ENCODE measurements at regions not wholly inside any gene's neighbourhood (a gene's known extent, or its start where the extent isn't known, plus 50 kb on each side); places are given as distances from the start of the nearest gene placed in this dataset.

DNA sequence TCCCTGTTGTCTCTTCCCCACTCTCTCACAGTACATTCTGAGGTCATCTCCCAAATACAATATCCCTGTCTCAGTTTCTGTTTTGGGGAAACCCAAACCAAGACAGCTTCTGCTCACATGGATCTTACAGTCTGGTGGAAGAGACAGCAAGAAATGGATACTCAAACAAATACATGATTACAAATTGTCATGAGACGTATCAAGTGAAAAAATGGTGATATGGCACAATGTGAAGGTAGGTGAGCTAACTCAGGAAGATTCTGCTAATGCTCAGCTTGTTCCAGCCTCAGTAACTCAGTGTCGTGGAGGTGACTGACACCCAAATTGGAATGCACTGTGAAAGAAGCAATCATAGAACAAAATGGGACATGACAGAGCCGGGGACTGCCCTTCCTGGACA lies 68.3 kb downstream of the CHST1 start:
- ATAC-seq (ENCODE audit: low FRiP score) (no peak), DNase-seq (no peak)
- no peaks in the 10 kb centered on the region for H3K4me1 ChIP-seq (ENCODE audit: control insufficient read depth in 1 of 2, insufficient read depth in 2 of 2, low read length in 2 of 2)
- H3K27ac ChIP-seq (ENCODE audit: low read depth in 1 of 2, low read length in 2 of 2): no peak overlapping the region
- H3K4me3 ChIP-seq (ENCODE audit: low read length in 2 of 2): no peak overlapping the region
- 89 to 91% methylated on average over 3 of the region's 3 CpGs for WGBS, 2 donors
- H3K9me3 ChIP-seq (ENCODE audit: control insufficient read depth, low read length): no peaks in the 10 kb centered on the region
- H3K36me3 ChIP-seq (ENCODE audit: control insufficient read depth in 1 of 2, insufficient read depth in 2 of 2, low read length in 1 of 2): no peaks in the 10 kb centered on the region
- no peaks in the 10 kb centered on the region for H3K27me3 ChIP-seq (ENCODE audit: control insufficient read depth in 1 of 2, insufficient read depth in 2 of 2, low read length in 1 of 2)
- intact Hi-C loops (cut with DNase I): no loop called here

DNA sequence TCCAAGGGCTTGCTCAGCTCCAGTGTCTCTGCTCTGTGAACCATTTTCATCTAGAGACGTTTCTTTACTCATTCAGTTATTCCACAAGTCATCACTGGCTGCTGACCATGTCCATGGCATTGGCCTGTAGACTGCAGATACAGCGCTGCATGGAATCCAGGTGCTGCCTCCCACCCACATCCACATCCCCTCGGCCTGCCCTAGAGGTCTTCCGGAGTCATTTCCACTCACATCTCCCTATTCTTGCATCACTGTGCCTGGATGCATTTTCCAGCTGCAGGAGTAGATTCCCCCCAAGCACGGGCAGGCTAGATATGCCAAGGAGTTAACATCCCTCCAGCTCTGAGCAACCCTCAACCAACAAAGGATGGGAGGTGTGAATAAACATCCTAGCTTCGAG lies 68.9 kb downstream of the CHST1 start:
- ATAC-seq (ENCODE audit: low FRiP score) (no peak), DNase-seq (no peak)
- Histone ChIP-seq H3K4me1 (ENCODE audit: control insufficient read depth in 1 of 2, insufficient read depth in 2 of 2, low read length in 2 of 2) (peaks cover 0 to 1% of the 10 kb centered on the region in 2 donors), H3K4me3 (ENCODE audit: low read length in 2 of 2) (no peak overlapping the region), H3K27ac (ENCODE audit: low read depth in 1 of 2, low read length in 2 of 2) (no peak overlapping the region), H3K36me3 (ENCODE audit: control insufficient read depth in 1 of 2, insufficient read depth in 2 of 2, low read length in 1 of 2) (no peaks in the 10 kb centered on the region), H3K27me3 (ENCODE audit: control insufficient read depth in 1 of 2, insufficient read depth in 2 of 2, low read length in 1 of 2) (no peaks in the 10 kb centered on the region), H3K9me3 (ENCODE audit: control insufficient read depth, low read length) (no peaks in the 10 kb centered on the region)
- intact Hi-C loops (cut with DNase I): no loop called here
- WGBS, 2 donors: 78 to 80% methylated on average over 6 of the region's 6 CpGs

DNA sequence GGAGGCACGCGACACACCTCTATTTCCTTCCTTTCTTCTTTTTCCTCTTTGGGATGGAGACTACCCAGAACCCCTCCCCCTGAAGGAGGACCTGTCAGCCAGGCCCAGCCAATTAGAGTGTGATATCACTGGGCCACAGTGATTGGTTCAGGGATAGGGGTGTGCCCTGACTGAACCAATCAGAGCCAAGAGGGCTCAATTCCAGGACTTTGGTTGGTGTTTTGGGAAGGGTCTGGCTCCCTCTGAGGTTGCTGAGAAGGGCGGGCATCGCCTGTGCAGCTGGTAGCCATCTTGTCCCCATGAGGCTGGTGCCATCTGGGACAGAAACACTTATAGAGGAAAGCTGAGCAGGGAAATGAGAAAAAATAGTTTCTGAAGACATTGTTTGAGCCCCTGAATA lies 71.4 kb downstream of the CHST1 start:
- H3K27ac ChIP-seq (ENCODE audit: low read depth in 1 of 2, low read length in 2 of 2): no peak overlapping the region
- no peaks in the 10 kb centered on the region for H3K27me3 ChIP-seq (ENCODE audit: control insufficient read depth in 1 of 2, insufficient read depth in 2 of 2, low read length in 1 of 2)
- 97 to 100% methylated on average over 4 of the region's 4 CpGs for WGBS, 2 donors
- H3K36me3 ChIP-seq (ENCODE audit: control insufficient read depth in 1 of 2, insufficient read depth in 2 of 2, low read length in 1 of 2): no peaks in the 10 kb centered on the region
- intact Hi-C loops (cut with DNase I): loop anchor here in 1 of 2 donors (5.0 kb wide), 1 partner anchor 163 kb away; no protein-coding TSS in a partner anchor
- ATAC-seq (ENCODE audit: low FRiP score) (no peak), DNase-seq (no peak)
- H3K4me1 ChIP-seq (ENCODE audit: control insufficient read depth in 1 of 2, insufficient read depth in 2 of 2, low read length in 2 of 2): peaks cover 0 to 4% of the 10 kb centered on the region in 2 donors
- H3K4me3 ChIP-seq (ENCODE audit: low read length in 2 of 2): no peak overlapping the region
- H3K9me3 ChIP-seq (ENCODE audit: control insufficient read depth, low read length): no peaks in the 10 kb centered on the region

DNA sequence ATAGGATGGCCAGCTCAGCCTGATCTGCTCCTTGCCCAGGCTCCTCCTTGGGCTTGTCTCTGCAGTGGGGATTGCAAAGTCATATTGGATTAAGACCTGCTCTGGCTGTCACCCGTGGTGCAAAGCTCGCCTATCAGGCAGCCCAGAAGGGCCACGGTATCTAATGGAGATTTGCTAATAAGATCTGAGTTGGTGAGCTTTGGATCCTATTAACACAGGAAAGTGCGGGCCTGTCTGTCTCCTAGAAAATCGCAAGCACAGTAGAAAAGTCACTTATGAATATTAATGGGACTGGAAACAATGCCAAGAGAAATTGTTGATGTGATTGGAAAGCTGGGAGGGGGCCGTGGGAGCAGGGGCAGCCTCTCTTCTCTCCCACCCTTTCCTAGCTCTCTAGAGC lies 72.8 kb downstream of the CHST1 start:
- 88 to 93% methylated on average over 6 of the region's 6 CpGs for WGBS, 2 donors

DNA sequence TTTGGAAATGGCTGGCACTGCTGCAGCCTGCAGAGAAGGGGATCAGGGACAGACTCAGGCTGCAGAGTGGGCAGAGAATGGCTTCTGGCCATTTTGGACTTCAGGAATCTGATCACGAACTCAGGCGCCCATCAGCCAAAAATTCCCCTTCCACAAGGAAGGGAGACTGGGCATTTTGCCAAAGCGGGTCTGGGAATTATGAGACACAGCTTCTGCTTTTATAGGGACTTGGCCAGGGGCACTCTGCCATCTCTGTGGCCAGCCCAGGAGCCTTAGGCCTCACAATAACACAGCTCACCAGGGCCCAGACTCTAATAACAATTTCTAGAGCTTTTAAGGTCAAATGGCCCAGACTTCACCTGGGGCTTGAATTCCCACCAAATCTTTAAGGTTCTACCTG lies 74.7 kb downstream of the CHST1 start:
- DNase-seq (peak; percentile 86 to 93), ATAC-seq (ENCODE audit: low FRiP score) (peak; percentile 69)
- H3K4me1 ChIP-seq (ENCODE audit: control insufficient read depth in 1 of 2, insufficient read depth in 2 of 2, low read length in 2 of 2): peaks cover 0 to 4% of the 10 kb centered on the region in 2 donors
- H3K4me3 ChIP-seq (ENCODE audit: low read length in 2 of 2): no peak overlapping the region
- no peaks in the 10 kb centered on the region for H3K36me3 ChIP-seq (ENCODE audit: control insufficient read depth in 1 of 2, insufficient read depth in 2 of 2, low read length in 1 of 2)
- WGBS, 2 donors: 0 to 2% methylated on average over 3 of the region's 3 CpGs
- H3K27ac ChIP-seq (ENCODE audit: low read depth in 1 of 2, low read length in 2 of 2): no peak overlapping the region
- no peaks in the 10 kb centered on the region for H3K9me3 ChIP-seq (ENCODE audit: control insufficient read depth, low read length)
- intact Hi-C loops (cut with DNase I): loop anchor here in 1 of 2 donors (1.0 to 5.0 kb wide), 2 partner anchors 167 to 234 kb away; no protein-coding TSS in a partner anchor
- H3K27me3 ChIP-seq (ENCODE audit: control insufficient read depth in 1 of 2, insufficient read depth in 2 of 2, low read length in 1 of 2): no peaks in the 10 kb centered on the region

More for the DNA sequence above, 72.8 kb downstream of the CHST1 start:
- no peaks in the 10 kb centered on the region for H3K36me3 ChIP-seq (ENCODE audit: control insufficient read depth in 1 of 2, insufficient read depth in 2 of 2, low read length in 1 of 2)
- H3K27me3 ChIP-seq (ENCODE audit: control insufficient read depth in 1 of 2, insufficient read depth in 2 of 2, low read length in 1 of 2): no peaks in the 10 kb centered on the region
- peaks cover 0 to 4% of the 10 kb centered on the region in 2 donors for H3K4me1 ChIP-seq (ENCODE audit: control insufficient read depth in 1 of 2, insufficient read depth in 2 of 2, low read length in 2 of 2)
- no peak overlapping the region for H3K4me3 ChIP-seq (ENCODE audit: low read length in 2 of 2)
- no peak for DNase-seq
- intact Hi-C loops (cut with DNase I): loop anchor here in 1 of 2 donors (5.0 kb wide), 1 partner anchor 165 kb away; no protein-coding TSS in a partner anchor
- no peak overlapping the region for H3K27ac ChIP-seq (ENCODE audit: low read depth in 1 of 2, low read length in 2 of 2)
- H3K9me3 ChIP-seq (ENCODE audit: control insufficient read depth, low read length): no peaks in the 10 kb centered on the region
- ATAC-seq (ENCODE audit: low FRiP score): no peak

DNA sequence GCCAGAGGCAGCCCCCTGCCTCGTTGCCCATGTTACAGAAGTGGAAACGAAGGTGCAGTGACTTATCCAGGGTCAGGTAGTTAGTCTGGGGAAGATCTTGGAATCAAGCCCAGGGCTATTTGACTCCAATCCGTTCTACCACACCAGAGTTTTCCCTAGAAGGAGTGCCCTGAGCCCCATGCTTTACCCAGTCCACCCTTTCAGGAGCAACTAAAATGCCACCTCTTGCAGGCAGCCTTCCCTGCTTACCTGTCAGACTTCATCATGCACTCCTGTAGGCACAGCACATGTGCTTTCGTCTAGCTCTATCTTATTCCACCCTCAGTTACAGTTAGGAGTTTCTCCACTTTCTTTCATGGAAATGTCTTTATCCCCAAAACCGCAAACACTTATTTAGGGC lies 80.2 kb downstream of the CHST1 start:
- H3K27me3 ChIP-seq (ENCODE audit: control insufficient read depth in 1 of 2, insufficient read depth in 2 of 2, low read length in 1 of 2): peaks cover 0 to 2% of the 10 kb centered on the region in 2 donors
- WGBS, 2 donors: 57 to 63% methylated on average over 5 of the region's 5 CpGs
- ATAC-seq (ENCODE audit: low FRiP score): no peak
- no peaks in the 10 kb centered on the region for H3K36me3 ChIP-seq (ENCODE audit: control insufficient read depth in 1 of 2, insufficient read depth in 2 of 2, low read length in 1 of 2)
- peaks cover 4% of the 10 kb centered on the region for H3K9me3 ChIP-seq (ENCODE audit: control insufficient read depth, low read length)
- intact Hi-C loops (cut with DNase I): loop anchor here in 1 of 2 donors (10.0 kb wide), 1 partner anchor 70 kb away; no protein-coding TSS in a partner anchor
- H3K27ac ChIP-seq (ENCODE audit: low read depth in 1 of 2, low read length in 2 of 2): no peak overlapping the region
- no peak for DNase-seq
- no peak overlapping the region for H3K4me3 ChIP-seq (ENCODE audit: low read length in 2 of 2)
- no peaks in the 10 kb centered on the region for H3K4me1 ChIP-seq (ENCODE audit: control insufficient read depth in 1 of 2, insufficient read depth in 2 of 2, low read length in 2 of 2)

DNA sequence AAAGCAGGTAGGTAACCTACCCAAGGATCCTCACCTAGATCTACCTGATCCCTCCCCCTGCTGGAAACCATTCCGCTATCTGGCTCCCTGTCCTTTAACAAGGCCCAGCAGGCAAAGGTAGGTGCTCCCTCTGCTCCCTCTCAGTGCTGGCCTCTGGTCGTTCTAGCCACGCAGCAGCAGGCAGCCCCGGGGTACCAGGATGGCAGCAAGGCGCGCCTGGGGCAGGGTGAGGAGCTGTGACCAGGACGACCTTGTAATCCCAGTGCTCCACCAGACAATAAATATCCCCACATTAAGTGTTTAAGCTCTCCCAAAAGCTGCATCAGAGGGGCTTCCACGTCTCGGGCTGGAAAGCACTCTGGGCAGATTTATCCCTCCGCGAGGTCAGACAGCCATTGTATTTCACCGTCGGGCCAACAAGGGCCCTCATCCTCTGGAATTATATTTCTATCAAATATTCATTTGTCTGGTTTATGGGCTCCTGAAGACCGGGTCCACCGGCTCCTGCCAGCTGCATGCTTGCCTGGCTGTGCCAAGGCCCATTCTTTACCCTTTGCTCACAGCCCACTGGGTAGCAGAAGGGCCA lies 81.3 kb downstream of the CHST1 start:
- ATAC-seq (ENCODE audit: low FRiP score) (no peak), DNase-seq (no peak)
- no peak overlapping the region for H3K27ac ChIP-seq (ENCODE audit: low read depth in 1 of 2, low read length in 2 of 2)
- peaks cover 0 to 2% of the 10 kb centered on the region in 2 donors for H3K27me3 ChIP-seq (ENCODE audit: control insufficient read depth in 1 of 2, insufficient read depth in 2 of 2, low read length in 1 of 2)
- 81 to 84% methylated on average over 15 of the region's 15 CpGs for WGBS, 2 donors
- no peaks in the 10 kb centered on the region for H3K4me1 ChIP-seq (ENCODE audit: control insufficient read depth in 1 of 2, insufficient read depth in 2 of 2, low read length in 2 of 2)
- intact Hi-C loops (cut with DNase I): loop anchor here in 1 of 2 donors (10.0 kb wide), 1 partner anchor 71 kb away; no protein-coding TSS in a partner anchor
- H3K4me3 ChIP-seq (ENCODE audit: low read length in 2 of 2): no peak overlapping the region
- H3K36me3 ChIP-seq (ENCODE audit: control insufficient read depth in 1 of 2, insufficient read depth in 2 of 2, low read length in 1 of 2): no peaks in the 10 kb centered on the region
- H3K9me3 ChIP-seq (ENCODE audit: control insufficient read depth, low read length): peaks cover 4% of the 10 kb centered on the region

DNA sequence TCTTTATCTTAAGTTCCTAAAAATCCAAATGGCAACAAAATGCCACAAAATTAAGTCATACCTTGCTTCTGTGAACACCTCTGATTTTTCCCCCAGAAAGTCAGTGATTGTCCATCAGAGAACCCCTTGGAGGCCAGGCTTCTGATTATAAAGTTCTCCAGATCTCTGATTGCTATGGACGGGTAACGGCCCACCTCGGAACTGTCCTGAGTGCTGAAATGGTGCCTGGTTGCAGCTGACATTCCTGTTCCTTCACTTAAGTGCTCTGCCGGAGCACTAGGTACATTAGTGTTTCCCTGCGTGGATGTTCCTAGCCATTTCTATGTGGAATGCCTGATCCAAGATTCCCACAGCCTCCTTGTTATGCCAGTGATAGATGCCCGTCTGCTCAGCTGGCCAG lies 85.0 kb downstream of the CHST1 start:
- ATAC-seq (ENCODE audit: low FRiP score) (no peak), DNase-seq (no peak)
- 4 to 5% methylated on average over 6 of the region's 6 CpGs for WGBS, 2 donors
- Histone ChIP-seq H3K9me3 (ENCODE audit: control insufficient read depth, low read length) (peaks cover 4% of the 10 kb centered on the region), H3K4me3 (ENCODE audit: low read length in 2 of 2) (no peak overlapping the region), H3K27me3 (ENCODE audit: control insufficient read depth in 1 of 2, insufficient read depth in 2 of 2, low read length in 1 of 2) (peaks cover 0 to 2% of the 10 kb centered on the region in 2 donors), H3K4me1 (ENCODE audit: control insufficient read depth in 1 of 2, insufficient read depth in 2 of 2, low read length in 2 of 2) (no peaks in the 10 kb centered on the region), H3K36me3 (ENCODE audit: control insufficient read depth in 1 of 2, insufficient read depth in 2 of 2, low read length in 1 of 2) (no peaks in the 10 kb centered on the region), H3K27ac (ENCODE audit: low read depth in 1 of 2, low read length in 2 of 2) (no peak overlapping the region)
- intact Hi-C loops (cut with DNase I): loop anchor here in 1 of 2 donors (10.0 kb wide), 1 partner anchor 74 kb away; no protein-coding TSS in a partner anchor

DNA sequence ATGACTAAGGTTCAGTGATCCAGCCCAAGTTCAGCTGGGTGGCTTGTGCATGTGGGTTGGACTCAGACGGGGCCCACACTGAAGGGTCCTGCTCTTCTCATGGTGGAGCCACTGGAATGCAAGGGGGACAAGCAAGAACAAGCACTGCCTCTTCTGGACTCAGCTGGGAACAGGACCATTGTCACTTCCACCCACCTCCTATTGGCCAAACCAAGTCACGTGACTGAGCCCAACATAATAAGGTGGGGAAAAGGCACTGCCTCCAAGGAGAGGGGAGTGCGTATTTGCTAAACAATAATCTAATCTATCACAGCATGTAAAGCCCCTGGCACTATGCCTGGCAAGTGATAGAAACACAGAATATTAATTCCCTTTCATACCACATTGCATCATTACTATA lies 87.1 kb downstream of the CHST1 start:
- Histone ChIP-seq H3K36me3 (ENCODE audit: control insufficient read depth in 1 of 2, insufficient read depth in 2 of 2, low read length in 1 of 2) (no peaks in the 10 kb centered on the region), H3K27ac (ENCODE audit: low read depth in 1 of 2, low read length in 2 of 2) (no peak overlapping the region), H3K9me3 (ENCODE audit: control insufficient read depth, low read length) (peaks cover 2% of the 10 kb centered on the region), H3K27me3 (ENCODE audit: control insufficient read depth in 1 of 2, insufficient read depth in 2 of 2, low read length in 1 of 2) (peaks cover 0 to 2% of the 10 kb centered on the region in 2 donors), H3K4me1 (ENCODE audit: control insufficient read depth in 1 of 2, insufficient read depth in 2 of 2, low read length in 2 of 2) (no peaks in the 10 kb centered on the region), H3K4me3 (ENCODE audit: low read length in 2 of 2) (no peak overlapping the region)
- DNase-seq: peak in 1 of 2 donors; percentile 22
- ATAC-seq (ENCODE audit: low FRiP score): no peak
- 81 to 82% methylated on average over 3 of the region's 3 CpGs for WGBS, 2 donors
- intact Hi-C loops (cut with DNase I): no loop called here

Data from aorta (tissue), 5 donors.